GM18517 (cell line): ENCODE measurements at regions not wholly inside any gene's neighbourhood (a gene's known extent, or its start where the extent isn't known, plus 50 kb on each side); places are given as distances from the start of the nearest gene placed in this dataset.

Source experiments
- ATAC-seq: cut with Tn5 transposase; IDR thresholded peaks from one replicate; pipeline ENCODE4 v1.9.1; 2021; ENCODE audit warnings: mild to moderate bottlenecking, moderate library complexity; ENCODE audit not compliant: unreplicated experiment

GRCh38 chr2:12299431-12299830 is 417.3 kb upstream of the TRIB2 start:
- ATAC-seq = no peak

DNA sequence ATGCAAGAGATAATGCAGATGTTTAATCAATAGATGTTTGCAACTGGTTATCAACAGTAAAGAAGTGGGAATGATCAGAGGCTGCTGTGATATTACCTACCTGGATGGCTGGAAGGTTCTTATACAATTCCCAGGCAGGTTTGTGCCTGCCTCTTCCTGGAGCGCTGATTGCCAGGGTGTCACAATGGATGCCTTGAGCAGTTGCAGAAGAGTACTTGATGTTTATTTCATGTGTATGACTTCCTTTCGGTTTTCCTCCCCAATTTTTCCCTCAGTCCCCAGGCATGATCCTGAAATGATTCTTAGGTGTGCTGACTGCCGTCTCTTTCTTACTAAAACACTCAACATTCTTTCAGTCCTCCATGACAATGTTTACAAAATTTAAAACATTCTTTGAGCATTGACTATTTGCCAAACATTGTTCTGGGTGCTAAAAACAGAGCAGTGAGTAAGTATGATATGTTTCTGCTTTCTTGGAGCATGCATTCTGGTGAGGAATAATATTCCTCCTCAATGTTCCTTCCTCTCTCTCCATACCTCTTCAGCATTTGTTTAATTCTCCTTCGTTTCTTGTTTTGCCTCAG is 416.6 kb upstream of the TRIB2 start:
- ATAC-seq = no peak

- ATAC-seq = no peak
These were observed 415.8 kb upstream of the TRIB2 start for GRCh38 chr2:12300927-12301326.

GRCh38 chr2:12302140-12302539 is 414.6 kb upstream of the TRIB2 start:
- ATAC-seq = no peak

GRCh38 chr2:12302691-12303090 is 414.0 kb upstream of the TRIB2 start:
- ATAC-seq = no peak

DNA sequence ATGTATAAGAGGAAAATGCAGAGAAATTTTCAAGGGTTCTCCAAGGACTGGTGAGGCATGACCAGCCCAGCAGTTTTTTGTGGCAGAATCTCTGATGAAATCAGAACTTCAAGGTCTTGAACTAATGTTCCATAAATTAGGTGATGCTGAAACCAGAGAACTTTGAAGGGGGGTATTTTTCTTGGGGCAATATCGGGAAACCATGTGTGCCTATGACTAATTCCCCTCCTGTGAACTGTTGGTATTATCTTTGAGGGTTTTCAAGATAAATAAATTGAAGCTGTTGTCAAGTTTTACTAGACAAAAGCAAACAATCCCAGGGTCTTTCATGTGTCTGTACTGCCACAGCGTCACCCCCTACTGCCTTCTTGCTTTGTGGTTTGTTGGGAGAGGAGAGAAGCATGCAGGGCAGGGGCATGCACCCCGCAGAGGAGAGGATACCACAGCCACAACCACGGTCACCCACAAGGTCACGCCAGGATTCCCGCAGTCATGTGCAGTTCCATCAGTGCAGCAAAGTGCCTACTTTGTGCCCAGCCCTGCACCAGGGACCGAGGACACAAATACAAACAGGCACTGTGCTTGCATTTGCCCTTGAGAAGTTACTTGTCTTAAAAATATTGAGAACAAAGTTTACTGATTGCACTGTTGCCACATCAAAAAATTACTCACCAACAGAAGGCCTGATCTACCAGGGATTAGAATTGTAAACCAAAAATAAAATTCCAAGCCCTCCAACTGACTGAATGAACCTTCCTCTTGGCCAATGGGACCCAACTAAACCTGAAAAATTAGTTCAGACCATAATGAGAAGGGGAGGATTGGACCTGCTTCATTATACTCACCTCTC is 413.3 kb upstream of the TRIB2 start:
- ATAC-seq = no peak

DNA sequence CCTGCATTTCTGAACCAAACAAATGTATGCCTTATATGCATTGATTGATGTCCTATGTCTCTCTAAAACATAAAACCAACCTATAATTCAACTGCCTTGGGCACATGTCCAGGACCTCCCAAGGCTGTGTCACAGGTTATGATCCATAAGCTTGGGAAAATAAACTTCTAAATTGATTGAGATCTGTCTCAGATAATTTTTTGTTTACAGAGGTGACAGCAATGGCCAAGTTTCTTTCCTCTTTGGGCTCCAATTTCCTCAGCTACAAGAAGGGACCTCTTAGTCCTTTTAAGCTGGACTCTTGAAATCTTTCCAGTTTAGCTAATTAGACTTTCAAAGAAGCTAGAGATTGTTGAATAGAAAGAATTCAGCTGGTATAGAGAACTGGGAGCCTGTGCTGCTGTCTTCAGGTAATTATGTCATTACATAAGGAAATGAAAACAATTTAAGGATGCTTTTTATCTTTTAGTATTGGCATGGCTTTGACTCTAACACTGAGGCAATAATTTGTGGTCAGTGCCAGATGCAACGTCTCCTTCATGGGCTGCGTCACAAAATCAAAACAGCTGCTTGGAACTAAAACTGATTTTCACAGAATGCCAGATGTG is 412.1 kb upstream of the TRIB2 start:
- ATAC-seq = no peak

DNA sequence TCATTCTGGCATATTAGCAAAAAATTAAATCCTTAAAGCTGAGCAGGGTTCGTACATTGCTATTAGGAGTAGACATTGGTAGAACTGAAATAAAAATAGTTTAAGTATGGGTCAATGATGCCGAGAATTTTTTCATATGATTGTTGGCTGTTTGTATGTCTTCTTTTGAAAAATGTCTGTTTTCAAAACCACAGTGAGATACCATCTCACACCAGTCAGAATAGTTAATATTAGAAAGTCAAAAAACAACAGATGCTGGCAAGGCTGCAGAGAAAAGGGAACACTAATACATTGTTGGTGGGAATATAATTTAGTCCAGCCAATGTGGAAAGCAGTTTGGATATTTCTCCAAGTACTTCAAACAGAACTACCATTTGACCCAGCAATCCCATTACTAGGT is 410.8 kb upstream of the TRIB2 start:
- no peak for ATAC-seq

GRCh38 chr2:12310399-12310798 is 406.3 kb upstream of the TRIB2 start:
- no peak for ATAC-seq

- ATAC-seq = no peak
These were observed 403.1 kb upstream of the TRIB2 start for GRCh38 chr2:12313445-12314126.

- ATAC-seq = no peak
These were observed 402.5 kb upstream of the TRIB2 start for GRCh38 chr2:12314127-12314760.

- no peak for ATAC-seq
These were observed 401.5 kb upstream of the TRIB2 start for GRCh38 chr2:12315224-12315623.

- no peak for ATAC-seq
These were observed 400.3 kb upstream of the TRIB2 start for GRCh38 chr2:12316476-12316875.

- no peak for ATAC-seq
These were observed 399.4 kb upstream of the TRIB2 start for GRCh38 chr2:12317286-12317685.

DNA sequence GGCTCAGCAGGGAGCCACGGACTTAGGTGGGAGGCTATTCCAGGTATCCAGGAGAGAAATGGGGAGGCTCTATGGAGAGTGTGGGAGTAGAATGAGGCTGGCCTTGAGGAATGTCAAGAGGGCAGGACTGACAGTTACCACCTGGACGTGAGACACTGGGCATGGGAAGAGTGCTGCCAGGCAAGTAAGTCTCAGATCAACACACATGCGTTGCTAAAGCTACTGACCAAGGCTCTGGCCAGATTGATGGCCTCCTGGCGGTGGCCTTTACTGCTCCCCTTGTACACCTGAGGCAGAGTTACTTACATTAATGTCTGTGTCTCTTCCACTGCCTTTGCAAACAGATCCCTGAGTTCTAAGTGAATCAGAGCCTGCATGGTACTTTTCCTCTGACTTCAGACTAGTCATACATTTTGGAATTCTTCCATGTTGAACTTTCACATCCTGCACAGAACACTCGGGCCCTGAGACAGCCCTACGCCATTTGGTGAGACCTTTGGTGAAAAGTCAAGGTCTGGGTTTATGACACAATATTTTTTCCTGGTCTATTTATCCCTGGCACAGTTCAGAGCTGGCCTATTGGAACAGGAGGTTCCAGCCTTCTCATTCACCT is 398.8 kb upstream of the TRIB2 start:
- no peak for ATAC-seq

DNA sequence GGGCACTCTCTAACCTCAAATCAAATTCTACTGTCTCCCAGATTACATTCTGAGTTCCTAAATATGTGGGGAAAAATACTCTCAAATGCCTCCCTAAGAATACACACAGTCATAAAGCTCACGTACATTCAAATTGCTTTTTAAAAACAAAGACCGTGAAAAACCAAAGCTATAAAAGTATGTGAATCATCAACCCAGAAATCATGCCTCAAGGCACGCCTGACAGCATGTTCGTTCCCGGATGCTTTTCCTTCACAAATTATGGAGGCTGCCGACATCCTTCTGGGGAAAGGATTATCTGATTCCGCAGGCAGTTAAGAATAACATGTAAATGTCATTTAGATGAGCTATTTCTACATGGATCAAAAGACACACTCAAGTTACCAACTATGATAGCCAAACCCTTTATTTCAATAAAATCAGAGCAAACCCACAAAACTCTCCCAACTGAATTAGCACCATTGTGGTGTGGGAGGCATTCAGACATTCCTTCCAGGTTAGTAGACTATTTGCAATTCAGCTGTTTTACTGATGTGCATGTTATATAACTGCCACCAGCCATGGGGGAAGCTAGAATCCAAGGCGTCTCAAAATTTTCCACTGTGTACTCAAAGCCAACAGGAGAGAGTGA is 398.2 kb upstream of the TRIB2 start:
- no peak for ATAC-seq

GRCh38 chr2:12320027-12320734 is 396.6 kb upstream of the TRIB2 start:
- ATAC-seq = no peak

DNA sequence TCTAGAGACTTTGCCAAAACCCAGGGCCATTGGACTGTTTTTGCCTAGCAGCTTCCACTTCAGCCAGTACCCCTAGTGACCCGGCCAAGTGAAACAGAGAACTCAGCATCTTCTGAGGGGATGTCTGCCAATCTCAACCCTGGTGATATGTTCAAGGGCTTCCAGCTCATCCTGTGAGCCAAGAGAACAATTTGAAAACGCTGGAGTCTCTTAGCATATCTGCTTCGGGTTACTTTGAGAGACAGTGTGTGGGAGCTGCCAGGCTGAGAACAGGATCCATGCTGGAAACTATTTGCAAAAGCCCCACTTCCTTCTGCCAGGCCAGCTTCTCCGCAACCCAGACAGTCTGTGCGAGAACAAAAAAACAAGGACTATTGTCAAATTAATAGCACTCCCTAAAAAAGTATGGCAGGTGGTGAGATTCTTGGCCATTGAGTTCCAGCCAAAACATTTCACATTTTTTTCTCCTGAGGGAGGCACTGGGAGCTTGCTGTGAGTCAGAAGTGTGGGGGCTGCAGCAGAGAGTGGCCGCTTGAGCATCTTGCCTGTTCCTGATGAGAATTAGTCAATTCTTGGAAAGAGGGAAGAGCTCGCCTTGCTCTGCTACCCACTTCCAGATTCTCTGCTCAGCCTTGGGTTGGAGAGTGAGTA is 395.6 kb upstream of the TRIB2 start:
- no peak for ATAC-seq

DNA sequence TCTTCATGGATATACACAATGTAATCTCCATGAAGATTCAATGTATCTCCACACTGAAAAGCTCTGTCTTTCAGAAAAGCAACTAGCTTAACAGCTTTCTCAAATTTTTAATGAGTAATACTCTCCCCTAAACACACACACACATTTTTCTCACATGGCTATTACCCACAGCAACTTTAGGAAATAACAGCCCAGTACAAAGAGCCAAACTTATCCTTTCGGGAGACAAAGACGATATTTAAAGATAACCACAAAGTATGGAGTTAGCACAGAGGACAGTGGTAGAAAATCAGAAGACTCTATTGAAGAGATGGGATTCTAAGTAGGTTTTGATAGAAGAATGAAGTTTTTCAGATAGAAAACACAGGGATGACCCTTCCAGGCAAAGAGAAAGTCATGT is 394.9 kb upstream of the TRIB2 start:
- no peak for ATAC-seq
